T-helper 2 cell treated with Interferon-gamma antibody and Interleukin-4, amounts not matched to agents 5 μg/mL and 100 μg/mL, for 36 hours (primary cell): ENCODE measurements at regions not wholly inside any gene's neighbourhood (a gene's known extent, or its start where the extent isn't known, plus 50 kb on each side); places are given as distances from the start of the nearest gene placed in this dataset.

ENCODE experiments used
- DNase-seq: peaks from one replicate; pipeline ENCODE4 v3.0.0; 2021; ENCODE audit warnings: low spot score
- H3K27ac Mint-ChIP-seq: one replicate; pipeline ENCODE4 v1.8.0; 2021; ENCODE audit warnings: mild to moderate bottlenecking, mixed read lengths
- H3K27me3 Mint-ChIP-seq: one replicate; pipeline ENCODE4 v1.8.0; 2021; ENCODE audit warnings: low read depth, mixed read lengths
- H3K36me3 Mint-ChIP-seq: one replicate; pipeline ENCODE4 v1.8.0; 2021; ENCODE audit warnings: low read depth, mixed read lengths
- H3K4me1 Mint-ChIP-seq: one replicate; pipeline ENCODE4 v1.8.0; 2021; ENCODE audit warnings: low read depth, mixed read lengths
- H3K4me3 Mint-ChIP-seq: one replicate; pipeline ENCODE4 v1.8.0; 2022; ENCODE audit warnings: mild to moderate bottlenecking, moderate library complexity, mixed read lengths
- H3K9me3 Mint-ChIP-seq: one replicate; pipeline ENCODE4 v1.8.0; 2021; ENCODE audit warnings: mixed read lengths

DNA sequence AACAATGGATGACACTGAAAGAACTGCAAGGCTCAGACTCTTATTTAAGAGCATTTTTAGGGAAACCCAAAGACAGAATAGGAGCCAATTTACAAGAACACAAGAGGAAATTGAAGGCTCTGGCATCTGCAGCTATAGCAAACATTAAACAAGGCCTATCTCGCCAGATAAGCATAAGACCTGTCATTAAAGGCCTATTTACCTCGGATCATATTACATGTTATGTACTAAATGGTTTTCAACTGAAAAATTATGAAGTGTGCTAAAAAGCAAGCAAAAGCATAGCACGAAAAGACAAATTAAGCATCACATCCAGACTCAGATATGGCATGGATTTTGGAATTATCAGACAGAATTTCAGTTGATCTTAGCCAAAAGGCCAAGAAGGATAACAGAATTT lies 617.1 kb downstream of the SQOR start:
- Mint-ChIP-seq H3K36me3 (no peaks in the 10 kb centered on the region), H3K27ac (no peak overlapping the region), H3K4me3 (no peak overlapping the region), H3K4me1 (peaks cover 2% of the 10 kb centered on the region), H3K9me3 (no peaks in the 10 kb centered on the region), H3K27me3 (no peaks in the 10 kb centered on the region)
- no peak for DNase-seq

DNA sequence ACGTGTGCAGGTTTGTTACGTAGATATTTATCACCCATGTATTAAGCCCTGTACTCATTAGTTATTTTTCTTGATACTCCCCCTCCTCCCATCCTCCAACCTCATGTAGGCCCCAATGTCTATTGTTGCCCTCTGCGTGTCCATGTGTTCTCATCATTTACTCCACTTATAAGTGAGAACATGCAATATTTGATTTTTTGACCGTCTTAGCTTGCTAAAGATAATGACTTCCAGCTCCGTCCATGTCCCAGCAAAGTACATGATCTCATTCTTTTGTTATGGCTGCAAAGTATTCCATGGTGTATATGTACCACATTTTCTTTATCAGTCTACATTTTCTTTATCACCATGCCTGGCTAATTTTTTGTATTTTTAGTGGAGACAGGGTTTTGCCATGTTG lies 623.2 kb downstream of the SQOR start:
- Mint-ChIP-seq H3K27ac (no peak overlapping the region), H3K9me3 (peaks cover 9% of the 10 kb centered on the region), H3K36me3 (no peaks in the 10 kb centered on the region), H3K27me3 (no peaks in the 10 kb centered on the region), H3K4me3 (no peak overlapping the region), H3K4me1 (peaks cover 2% of the 10 kb centered on the region)
- DNase-seq: no peak

GRCh38 chr15:46260937-46261336 lies 626.1 kb downstream of the SQOR start:
- H3K27ac Mint-ChIP-seq: no peak overlapping the region
- DNase-seq: no peak
- no peaks in the 10 kb centered on the region for H3K27me3 Mint-ChIP-seq

GRCh38 chr15:46265664-46266347 lies 631.0 kb downstream of the SQOR start:
- H3K4me3 Mint-ChIP-seq: no peak overlapping the region
- H3K27me3 Mint-ChIP-seq: no peaks in the 10 kb centered on the region
- no peak overlapping the region for H3K27ac Mint-ChIP-seq
- no peaks in the 10 kb centered on the region for H3K36me3 Mint-ChIP-seq
- no peak for DNase-seq
- peaks cover 3% of the 10 kb centered on the region for H3K9me3 Mint-ChIP-seq
- no peaks in the 10 kb centered on the region for H3K4me1 Mint-ChIP-seq

More at GRCh38 chr15:46260937-46261336, 626.1 kb downstream of the SQOR start:
- Mint-ChIP-seq H3K4me3 (no peak overlapping the region), H3K36me3 (no peaks in the 10 kb centered on the region), H3K4me1 (no peaks in the 10 kb centered on the region), H3K9me3 (peaks cover 9% of the 10 kb centered on the region)

DNA sequence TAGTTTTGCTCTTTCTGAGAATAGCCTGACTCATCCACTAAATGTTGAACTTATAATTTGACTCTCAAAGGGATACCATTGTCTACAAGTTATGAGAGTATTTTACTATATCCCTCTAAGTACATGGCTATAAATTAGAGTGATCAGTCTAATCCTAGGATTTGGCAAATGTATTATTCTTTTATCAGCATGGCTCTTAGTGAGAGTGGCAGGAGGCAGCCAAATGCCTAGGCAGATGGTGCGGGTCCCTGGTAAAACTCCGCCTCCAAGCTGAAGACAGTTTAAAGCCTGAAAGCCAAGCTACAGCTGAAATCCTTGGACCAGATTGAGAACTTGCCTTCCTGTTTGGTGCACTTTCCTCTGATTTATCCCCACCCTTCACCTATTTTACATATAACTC lies 631.8 kb downstream of the SQOR start:
- no peaks in the 10 kb centered on the region for H3K27me3 Mint-ChIP-seq
- H3K27ac Mint-ChIP-seq: no peak overlapping the region
- no peak for DNase-seq
- H3K36me3 Mint-ChIP-seq: no peaks in the 10 kb centered on the region
- H3K4me1 Mint-ChIP-seq: no peaks in the 10 kb centered on the region
- H3K4me3 Mint-ChIP-seq: no peak overlapping the region
- no peaks in the 10 kb centered on the region for H3K9me3 Mint-ChIP-seq

DNA sequence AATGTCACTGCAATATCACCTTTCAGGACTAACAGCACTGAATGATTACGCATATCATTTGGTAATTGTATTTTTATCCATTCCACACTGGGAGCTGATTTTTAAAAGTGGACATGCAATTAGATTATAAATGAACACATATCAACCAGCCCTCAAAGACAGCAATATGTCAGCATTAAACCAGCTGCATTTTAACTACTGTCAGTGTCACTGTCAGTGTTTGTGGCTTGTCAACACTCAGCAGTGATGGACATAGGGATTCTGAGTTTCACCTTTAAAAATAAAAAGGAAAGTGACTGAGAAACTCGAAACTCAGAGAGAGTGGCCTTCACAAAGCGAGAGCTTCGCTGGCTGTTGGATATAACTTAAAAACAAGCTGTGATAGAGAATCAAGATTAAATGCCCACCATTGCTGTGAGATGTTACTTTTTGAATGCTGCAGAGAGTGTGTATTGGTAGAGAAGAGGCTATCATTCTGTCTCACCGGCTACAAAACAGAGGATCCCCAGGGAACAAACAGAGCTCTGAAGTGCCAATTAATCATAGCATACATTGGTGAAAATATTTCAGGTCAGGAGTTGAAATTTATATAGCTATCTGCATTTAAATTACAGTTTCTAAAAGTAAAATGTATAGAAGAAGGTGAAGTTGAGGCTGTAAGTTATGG lies 635.8 kb downstream of the SQOR start:
- Mint-ChIP-seq H3K9me3 (no peaks in the 10 kb centered on the region), H3K36me3 (no peaks in the 10 kb centered on the region), H3K27ac (no peak overlapping the region), H3K4me3 (no peak overlapping the region), H3K27me3 (no peaks in the 10 kb centered on the region), H3K4me1 (no peaks in the 10 kb centered on the region)
- no peak for DNase-seq

DNA sequence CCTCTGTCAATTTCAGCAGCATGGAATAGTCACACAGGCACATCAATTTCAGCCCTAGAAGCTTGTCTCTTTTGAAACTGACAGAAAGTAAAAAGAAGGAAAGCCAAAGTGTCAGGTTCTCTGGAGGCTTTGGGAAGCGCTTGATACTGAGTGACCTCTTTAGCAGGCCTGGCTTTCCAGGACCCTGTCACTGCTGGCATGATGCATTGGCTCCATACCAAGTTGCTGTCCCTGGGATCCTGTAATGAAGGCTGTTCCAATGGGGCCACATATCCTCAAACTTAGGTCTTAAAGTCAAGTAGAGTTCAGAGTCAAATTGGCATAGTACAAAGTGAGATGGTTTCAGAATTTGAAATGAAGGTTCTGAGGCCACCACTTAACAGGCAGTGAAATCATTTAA lies 640.9 kb downstream of the SQOR start:
- Mint-ChIP-seq H3K9me3 (no peaks in the 10 kb centered on the region), H3K36me3 (no peaks in the 10 kb centered on the region), H3K4me1 (no peaks in the 10 kb centered on the region), H3K27ac (no peak overlapping the region), H3K4me3 (no peak overlapping the region), H3K27me3 (no peaks in the 10 kb centered on the region)
- no peak for DNase-seq

DNA sequence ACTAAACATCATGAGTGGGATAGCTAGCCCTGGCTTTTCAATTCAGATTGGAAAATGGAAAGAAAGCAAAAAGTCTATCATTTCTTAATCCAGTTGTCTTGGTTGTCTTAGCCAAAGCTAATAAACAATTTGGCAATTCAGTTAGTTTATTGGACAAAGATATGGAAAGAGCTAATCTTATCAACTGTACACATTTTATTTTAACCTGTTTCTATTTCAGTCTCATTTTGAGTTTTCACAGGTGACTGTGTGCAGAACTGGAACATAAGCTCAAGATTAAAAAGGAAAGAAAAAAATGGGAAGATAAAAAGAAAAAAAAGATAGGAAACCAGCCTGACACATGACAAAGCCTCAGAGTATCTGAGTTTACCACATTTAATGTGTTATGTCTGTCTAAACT lies 642.6 kb downstream of the SQOR start:
- H3K9me3 Mint-ChIP-seq: no peaks in the 10 kb centered on the region
- H3K36me3 Mint-ChIP-seq: no peaks in the 10 kb centered on the region

GRCh38 chr15:46278062-46278461 lies 643.2 kb downstream of the SQOR start:
- Mint-ChIP-seq H3K27me3 (no peaks in the 10 kb centered on the region), H3K4me1 (no peaks in the 10 kb centered on the region), H3K9me3 (no peaks in the 10 kb centered on the region), H3K4me3 (no peak overlapping the region), H3K36me3 (no peaks in the 10 kb centered on the region), H3K27ac (no peak overlapping the region)
- no peak for DNase-seq

More for the DNA sequence above, 642.6 kb downstream of the SQOR start:
- H3K4me3 Mint-ChIP-seq: no peak overlapping the region
- H3K4me1 Mint-ChIP-seq: no peaks in the 10 kb centered on the region
- H3K27ac Mint-ChIP-seq: no peak overlapping the region
- DNase-seq: no peak
- H3K27me3 Mint-ChIP-seq: no peaks in the 10 kb centered on the region

- Mint-ChIP-seq H3K36me3 (no peaks in the 10 kb centered on the region), H3K27ac (no peak overlapping the region), H3K4me1 (no peaks in the 10 kb centered on the region), H3K4me3 (no peak overlapping the region), H3K9me3 (no peaks in the 10 kb centered on the region), H3K27me3 (no peaks in the 10 kb centered on the region)
- no peak for DNase-seq
Measured at GRCh38 chr15:46278486-46279090, 643.8 kb downstream of the SQOR start.

GRCh38 chr15:46280762-46281542 lies 646.1 kb downstream of the SQOR start:
- Mint-ChIP-seq H3K4me1 (no peaks in the 10 kb centered on the region), H3K36me3 (no peaks in the 10 kb centered on the region), H3K27ac (no peak overlapping the region), H3K27me3 (no peaks in the 10 kb centered on the region), H3K9me3 (no peaks in the 10 kb centered on the region), H3K4me3 (no peak overlapping the region)
- no peak for DNase-seq

DNA sequence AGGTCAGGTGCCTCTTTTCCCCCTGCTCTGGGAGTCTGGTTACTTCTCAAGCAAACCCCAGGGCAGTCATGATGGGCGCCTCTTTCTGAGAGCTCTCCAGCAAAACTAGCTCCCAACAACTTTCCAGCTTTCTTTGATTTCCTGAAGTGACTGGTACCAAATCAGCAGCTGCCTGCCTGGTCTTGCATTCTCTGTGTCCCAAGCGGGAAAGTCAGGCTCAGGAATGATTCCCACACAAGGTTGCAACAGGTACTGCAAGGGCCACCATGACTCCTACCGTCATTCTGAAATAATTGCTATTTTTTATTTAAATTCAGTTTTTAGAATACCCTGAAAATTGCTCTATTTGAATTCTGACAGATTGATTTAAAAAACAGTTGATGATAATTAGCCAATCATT lies 658.7 kb downstream of the SQOR start:
- Mint-ChIP-seq H3K27me3 (no peaks in the 10 kb centered on the region), H3K4me1 (no peaks in the 10 kb centered on the region), H3K9me3 (peaks cover 8% of the 10 kb centered on the region), H3K4me3 (no peak overlapping the region), H3K27ac (no peak overlapping the region), H3K36me3 (no peaks in the 10 kb centered on the region)
- no peak for DNase-seq

DNA sequence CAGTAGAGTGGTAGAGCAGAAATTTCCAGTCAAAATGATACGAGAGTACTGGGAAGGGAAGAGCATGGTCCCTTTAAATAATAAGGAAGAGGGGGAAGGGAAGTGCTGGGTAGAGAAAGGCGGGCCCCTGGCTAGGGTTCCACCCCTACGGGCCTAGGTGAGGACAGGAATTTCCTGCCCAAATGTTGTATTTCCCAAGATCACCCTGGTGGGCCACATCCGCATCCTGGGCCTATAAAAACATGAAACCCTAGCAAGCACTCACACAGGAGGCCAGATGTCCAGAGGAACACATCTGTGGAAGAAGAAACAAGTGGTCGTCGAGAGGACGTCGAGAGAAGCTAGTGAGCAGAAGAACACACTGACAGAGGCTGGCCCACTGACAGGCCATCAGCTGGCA lies 661.2 kb downstream of the SQOR start:
- H3K27ac Mint-ChIP-seq: no peak overlapping the region
- DNase-seq: no peak
- no peaks in the 10 kb centered on the region for H3K9me3 Mint-ChIP-seq
- no peaks in the 10 kb centered on the region for H3K4me1 Mint-ChIP-seq
- H3K4me3 Mint-ChIP-seq: no peak overlapping the region
- no peaks in the 10 kb centered on the region for H3K36me3 Mint-ChIP-seq
- no peaks in the 10 kb centered on the region for H3K27me3 Mint-ChIP-seq

DNA sequence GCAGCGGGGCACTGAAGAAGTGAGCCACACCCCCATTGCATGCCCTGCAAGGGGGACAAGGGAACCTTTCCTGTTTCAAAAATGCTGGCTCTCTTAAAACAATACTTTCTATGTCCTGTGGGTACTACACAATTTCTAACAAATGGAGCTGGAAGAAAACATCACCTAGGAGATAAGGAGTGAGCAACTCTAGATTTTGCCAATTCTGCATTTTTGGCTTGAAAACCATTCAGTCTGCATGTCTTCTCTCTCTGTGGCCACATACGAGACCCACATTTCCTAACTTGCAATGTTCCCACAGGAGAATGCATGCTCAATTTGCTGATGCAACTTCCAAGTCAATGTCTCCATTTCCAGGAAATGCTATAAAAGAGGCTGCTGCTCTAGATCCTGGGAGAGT lies 662.0 kb downstream of the SQOR start:
- Mint-ChIP-seq H3K4me1 (no peaks in the 10 kb centered on the region), H3K27me3 (no peaks in the 10 kb centered on the region), H3K9me3 (no peaks in the 10 kb centered on the region), H3K4me3 (no peak overlapping the region), H3K36me3 (no peaks in the 10 kb centered on the region), H3K27ac (no peak overlapping the region)
- no peak for DNase-seq
